IPS DF 4.7 (cell line): ENCODE measurements at regions not wholly inside any gene's neighbourhood (a gene's known extent, or its start where the extent isn't known, plus 50 kb on each side); places are given as distances from the start of the nearest gene placed in this dataset.

Experiments used
- DNase-seq: peaks from one replicate; pipeline ENCODE4 v3.0.0-alpha.2; 2013; ENCODE audit warnings: low spot score; ENCODE audit errors: extremely low read depth

GRCh38 chr4:134382478-134383227 lies 181.1 kb upstream of the PABPC4L start:
- no peak for DNase-seq

GRCh38 chr4:134375775-134376174 lies 174.2 kb upstream of the PABPC4L start:
- no peak for DNase-seq

GRCh38 chr4:134365852-134366251 lies 164.3 kb upstream of the PABPC4L start:
- DNase-seq: no peak

GRCh38 chr4:134364928-134365327 lies 163.3 kb upstream of the PABPC4L start:
- DNase-seq: no peak

- no peak for DNase-seq
These were observed 143.7 kb upstream of the PABPC4L start for GRCh38 chr4:134345244-134345643.

- DNase-seq: no peak
These were observed 142.1 kb upstream of the PABPC4L start for GRCh38 chr4:134343656-134344055.

- no peak for DNase-seq
These were observed 141.5 kb upstream of the PABPC4L start for GRCh38 chr4:134343081-134343480.

GRCh38 chr4:134337574-134337973 lies 136.0 kb upstream of the PABPC4L start:
- no peak for DNase-seq

- DNase-seq: no peak
These were observed 127.2 kb upstream of the PABPC4L start for GRCh38 chr4:134328741-134329140.

- no peak for DNase-seq
These were observed 125.9 kb upstream of the PABPC4L start for GRCh38 chr4:134327274-134328122.

- no peak for DNase-seq
These were observed 125.3 kb upstream of the PABPC4L start for GRCh38 chr4:134326866-134327265.

- DNase-seq: no peak
These were observed 122.6 kb upstream of the PABPC4L start for GRCh38 chr4:134324179-134324578.

- DNase-seq: no peak
These were observed 118.5 kb upstream of the PABPC4L start for GRCh38 chr4:134320048-134320447.

GRCh38 chr4:134313591-134313990 lies 112.0 kb upstream of the PABPC4L start:
- DNase-seq: no peak

- DNase-seq: no peak
These were observed 108.1 kb upstream of the PABPC4L start for GRCh38 chr4:134309715-134310114.

GRCh38 chr4:134308910-134309309 lies 107.3 kb upstream of the PABPC4L start:
- DNase-seq: no peak

- no peak for DNase-seq
These were observed 96.7 kb upstream of the PABPC4L start for GRCh38 chr4:134298313-134298712.

GRCh38 chr4:134297765-134298164 lies 96.2 kb upstream of the PABPC4L start:
- DNase-seq: no peak

GRCh38 chr4:134282680-134283079 lies 81.1 kb upstream of the PABPC4L start:
- DNase-seq: no peak

GRCh38 chr4:134278675-134279074 lies 77.1 kb upstream of the PABPC4L start:
- no peak for DNase-seq

GRCh38 chr4:134276476-134276875 lies 74.9 kb upstream of the PABPC4L start:
- no peak for DNase-seq

GRCh38 chr4:134260126-134260525 lies 58.5 kb upstream of the PABPC4L start:
- no peak for DNase-seq
